Vagina (tissue), 2 donors: ENCODE measurements at regions not wholly inside any gene's neighbourhood (a gene's known extent, or its start where the extent isn't known, plus 50 kb on each side); places are given as distances from the start of the nearest gene placed in this dataset.
A peak's percentile ranks its signal among the peaks of the same experiment; 100 is the strongest.

Experiments
- DNase-seq, 2 donors: peaks; one replicate each; pipeline ENCODE4 v3.0.0-alpha.2; 2017; ENCODE audit errors: extremely low spot score in 2 of 2
- H3K27ac ChIP-seq: fragments of 200-600 bp; sonication (generic); one replicate; pipeline ENCODE4 v1.5.1; 2019
- H3K27me3 ChIP-seq: fragments of 200-600 bp; sonication (generic); one replicate; pipeline ENCODE4 v1.5.1; 2019
- H3K36me3 ChIP-seq, 2 donors: fragments of 200-600 bp; sonication (generic); one replicate each; pipeline ENCODE4 v1.5.1; 2017 to 2019
- H3K4me1 ChIP-seq: fragments of 200-600 bp; sonication (generic); one replicate; pipeline ENCODE4 v1.5.1; 2019
- H3K4me3 ChIP-seq, 2 donors: fragments of 200-600 bp; sonication (generic); 1 replicate in 1 of 2; 2 replicates in 1 of 2; pipeline ENCODE4 v1.5.1; 2016 to 2019
- H3K9me3 ChIP-seq: fragments of 200-600 bp; sonication (generic); one replicate; pipeline ENCODE4 v1.5.1; 2019
- POLR2A ChIP-seq, 2 donors: fragments of 450-650 bp; IDR thresholded peaks; one replicate each; pipeline ENCODE4 v1.6.1; 2017; ENCODE audit warnings: antibody characterized with exemption in 2 of 2, mild to moderate bottlenecking in 2 of 2, moderate library complexity in 2 of 2
- POLR2AphosphoS5 ChIP-seq, 2 donors: sonication (generic); formaldehyde crosslinking; IDR thresholded peaks; one replicate each; pipeline ENCODE4 v1.9.0; 2017; ENCODE audit warnings: antibody characterized with exemption in 2 of 2, mild to moderate bottlenecking in 2 of 2, low read depth in 1 of 2; ENCODE audit not compliant: insufficient read depth in 1 of 2
- intact Hi-C: fragments of 100-400 bp; cut with DNase I; formaldehyde crosslinking; loops from one replicate; pipeline ENCODE4 v1.15.1; 2023
- TF ChIP-seq, protein P1 (sequence below), 3 experiments: fragments of 450-650 bp in 2 of 3; fragments of 200-600 bp in 1 of 3; sonication (generic) in 1 of 3; IDR thresholded peaks; one replicate each; pipeline ENCODE4 v1.5.1; 2017 to 2019; ENCODE audit warnings: antibody characterized with exemption in 3 of 3, mild to moderate bottlenecking in 2 of 3, moderate library complexity in 2 of 3

DNA sequence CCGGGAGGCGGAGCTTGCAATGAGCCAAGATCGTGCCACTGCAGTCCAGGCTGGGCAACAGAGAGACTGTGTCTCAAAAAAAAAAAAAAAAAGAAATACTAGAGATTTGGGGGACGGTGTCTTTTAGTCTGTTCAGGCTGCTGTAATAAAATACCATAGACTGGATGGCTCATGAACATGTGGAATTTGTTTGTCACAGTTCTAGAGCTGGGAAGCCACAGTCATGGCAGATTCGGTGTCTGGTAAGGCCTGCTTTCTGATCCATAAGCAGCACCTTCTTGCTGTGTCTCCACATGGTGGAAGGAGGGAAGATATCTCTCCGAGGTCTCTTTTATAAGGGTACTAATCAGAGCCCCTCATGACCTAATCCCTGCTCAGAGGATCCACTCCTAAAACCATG lies 102.7 kb upstream of the MKLN1 start:
- TF ChIP-seq, protein P1, sequence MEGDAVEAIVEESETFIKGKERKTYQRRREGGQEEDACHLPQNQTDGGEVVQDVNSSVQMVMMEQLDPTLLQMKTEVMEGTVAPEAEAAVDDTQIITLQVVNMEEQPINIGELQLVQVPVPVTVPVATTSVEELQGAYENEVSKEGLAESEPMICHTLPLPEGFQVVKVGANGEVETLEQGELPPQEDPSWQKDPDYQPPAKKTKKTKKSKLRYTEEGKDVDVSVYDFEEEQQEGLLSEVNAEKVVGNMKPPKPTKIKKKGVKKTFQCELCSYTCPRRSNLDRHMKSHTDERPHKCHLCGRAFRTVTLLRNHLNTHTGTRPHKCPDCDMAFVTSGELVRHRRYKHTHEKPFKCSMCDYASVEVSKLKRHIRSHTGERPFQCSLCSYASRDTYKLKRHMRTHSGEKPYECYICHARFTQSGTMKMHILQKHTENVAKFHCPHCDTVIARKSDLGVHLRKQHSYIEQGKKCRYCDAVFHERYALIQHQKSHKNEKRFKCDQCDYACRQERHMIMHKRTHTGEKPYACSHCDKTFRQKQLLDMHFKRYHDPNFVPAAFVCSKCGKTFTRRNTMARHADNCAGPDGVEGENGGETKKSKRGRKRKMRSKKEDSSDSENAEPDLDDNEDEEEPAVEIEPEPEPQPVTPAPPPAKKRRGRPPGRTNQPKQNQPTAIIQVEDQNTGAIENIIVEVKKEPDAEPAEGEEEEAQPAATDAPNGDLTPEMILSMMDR (IDR thresholded peaks at IDR 0.05) = no peak
- no peak for TF ChIP-seq POLR2A (IDR thresholded peaks at IDR 0.05)
- no peak for TF ChIP-seq POLR2AphosphoS5 (IDR thresholded peaks at IDR 0.05; ENCODE audit: insufficient read depth in 1 of 2, low read depth in 1 of 2)
- Histone ChIP-seq H3K4me1 (peaks cover 20% of the 10 kb centered on the region), H3K9me3 (no peaks in the 10 kb centered on the region), H3K36me3 (no peaks in the 10 kb centered on the region), H3K4me3 (no peak overlapping the region), H3K27ac (peak overlapping the region; percentile 82), H3K27me3 (no peaks in the 10 kb centered on the region)
- intact Hi-C loops = no loop called here
- no peak for DNase-seq

GRCh38 chr7:131225619-131226513 lies 101.8 kb upstream of the MKLN1 start:
- peaks cover 20% of the 10 kb centered on the region for H3K4me1 ChIP-seq
- no peaks in the 10 kb centered on the region for H3K36me3 ChIP-seq
- no peak for TF ChIP-seq POLR2A (IDR thresholded peaks at IDR 0.05)
- no peak for DNase-seq
- intact Hi-C loops = no loop called here
- no peak overlapping the region for H3K4me3 ChIP-seq
- peak overlapping the region; percentile 82 for H3K27ac ChIP-seq
- H3K27me3 ChIP-seq = no peaks in the 10 kb centered on the region
- no peaks in the 10 kb centered on the region for H3K9me3 ChIP-seq

GRCh38 chr7:131226514-131226865 lies 101.2 kb upstream of the MKLN1 start:
- intact Hi-C loops = no loop called here

DNA sequence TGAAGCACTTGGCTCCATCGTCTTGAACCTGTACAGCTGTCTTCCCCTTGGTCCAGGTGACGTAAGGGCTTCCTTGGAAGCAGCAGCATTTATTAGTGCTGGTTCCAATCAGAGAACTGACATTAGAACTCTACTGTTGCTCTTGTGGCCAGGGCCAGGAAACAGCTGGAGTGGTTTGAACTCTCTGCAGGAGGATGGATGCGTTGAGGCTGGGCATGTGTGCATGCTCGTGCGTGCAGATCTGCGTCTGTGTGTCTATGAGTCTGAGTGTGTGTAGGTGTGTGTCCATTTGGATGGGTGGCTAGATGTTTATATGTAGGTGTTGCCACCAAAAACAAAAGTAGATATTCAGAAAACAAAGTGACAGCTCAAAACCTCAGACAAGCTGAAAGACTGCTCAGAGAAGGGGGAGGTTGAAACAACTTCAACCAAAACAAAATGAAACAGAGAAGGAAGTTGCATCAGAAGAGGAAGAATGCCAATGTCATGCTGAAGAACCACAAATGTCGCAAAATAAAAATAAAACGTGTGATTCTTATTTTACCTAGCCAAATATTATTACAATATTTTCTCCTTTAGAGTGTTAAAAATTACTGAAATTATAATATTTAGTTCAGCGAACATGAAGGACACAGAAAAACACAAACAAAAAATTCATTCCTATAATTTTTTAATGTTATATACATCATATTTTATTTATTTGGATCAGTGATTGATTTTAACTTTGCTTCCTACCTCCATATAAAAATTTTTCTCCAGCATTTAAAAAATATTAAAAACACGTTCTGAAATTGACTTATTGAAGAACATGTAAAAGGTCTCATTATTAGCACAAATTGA lies 96.1 kb upstream of the MKLN1 start:
- Histone ChIP-seq H3K4me1 (peaks cover 3% of the 10 kb centered on the region), H3K4me3 (peak overlapping the region in 1 of 2 donors; percentile 10), H3K27me3 (no peaks in the 10 kb centered on the region), H3K9me3 (no peaks in the 10 kb centered on the region), H3K27ac (peak overlapping the region; percentile 58), H3K36me3 (no peaks in the 10 kb centered on the region)
- intact Hi-C loops = no loop called here
- TF ChIP-seq POLR2A (IDR thresholded peaks at IDR 0.05) (no peak), POLR2AphosphoS5 (IDR thresholded peaks at IDR 0.05; ENCODE audit: insufficient read depth in 1 of 2, low read depth in 1 of 2) (peak in 1 of 2 donors; percentile 32)
- TF ChIP-seq, protein P1 (IDR thresholded peaks at IDR 0.05) = no peak
- DNase-seq = peak in 1 of 2 donors; percentile 55

More at GRCh38 chr7:131226514-131226865, 101.2 kb upstream of the MKLN1 start:
- DNase-seq = no peak
- no peaks in the 10 kb centered on the region for H3K9me3 ChIP-seq
- H3K4me3 ChIP-seq = no peak overlapping the region
- peak overlapping the region; percentile 82 for H3K27ac ChIP-seq
- H3K4me1 ChIP-seq = peaks cover 20% of the 10 kb centered on the region
- TF ChIP-seq, protein P1 (IDR thresholded peaks at IDR 0.05) = no peak
- TF ChIP-seq POLR2AphosphoS5 (IDR thresholded peaks at IDR 0.05; ENCODE audit: insufficient read depth in 1 of 2, low read depth in 1 of 2) = no peak
- no peak for TF ChIP-seq POLR2A (IDR thresholded peaks at IDR 0.05)
- H3K36me3 ChIP-seq = no peaks in the 10 kb centered on the region
- no peaks in the 10 kb centered on the region for H3K27me3 ChIP-seq

GRCh38 chr7:131232768-131233167 lies 94.9 kb upstream of the MKLN1 start:
- Histone ChIP-seq H3K27ac (no peak overlapping the region), H3K4me3 (no peak overlapping the region), H3K9me3 (no peaks in the 10 kb centered on the region), H3K36me3 (no peaks in the 10 kb centered on the region), H3K4me1 (no peaks in the 10 kb centered on the region), H3K27me3 (no peaks in the 10 kb centered on the region)
- no peak for TF ChIP-seq POLR2A (IDR thresholded peaks at IDR 0.05)
- TF ChIP-seq, protein P1 (IDR thresholded peaks at IDR 0.05) = no peak
- TF ChIP-seq POLR2AphosphoS5 (IDR thresholded peaks at IDR 0.05; ENCODE audit: insufficient read depth in 1 of 2, low read depth in 1 of 2) = no peak
- peak in 1 of 2 donors; percentile 9 for DNase-seq
- intact Hi-C loops = no loop called here
